Heart left ventricle (tissue), 16 donors: ENCODE measurements at regions not wholly inside any gene's neighbourhood (a gene's known extent, or its start where the extent isn't known, plus 50 kb on each side); places are given as distances from the start of the nearest gene placed in this dataset.
A peak's percentile ranks its signal among the peaks of the same experiment; 100 is the strongest.

Source experiments
- ATAC-seq, 4 donors: fragments of 200-7000 bp; cut with Tn5 transposase; one replicate each; pipeline ENCODE4 v1.9.1; 2020 to 2022; ENCODE audit warnings: moderate library complexity in 4 of 4, mild to moderate bottlenecking in 3 of 4, moderate number of reproducible peaks in 1 of 4
- DNase-seq, 5 donors: peaks; one replicate each; pipeline ENCODE4 v3.0.0-alpha.2; 2020
- H3K27ac ChIP-seq, 12 donors: fragments of 200-600 bp; sonication (generic) in 4 of 12; one replicate each; pipeline versions ENCODE4 v1.5.0 to v1.8.0; 2016 to 2022; ENCODE audit warnings: mild to moderate bottlenecking in 2 of 12
- H3K27me3 ChIP-seq, 9 donors: fragments of 200-600 bp; sonication (generic) in 2 of 9; one replicate each; pipeline versions ENCODE4 v1.5.1 to v1.8.0; 2016 to 2022; ENCODE audit warnings: mild to moderate bottlenecking in 3 of 9
- H3K36me3 ChIP-seq, 9 donors: fragments of 200-600 bp; sonication (generic) in 2 of 9; one replicate each; pipeline versions ENCODE4 v1.5.0 to v1.8.0; 2018 to 2022; ENCODE audit warnings: mild to moderate bottlenecking in 2 of 9
- H3K4me1 ChIP-seq, 12 donors: fragments of 200-600 bp; sonication (generic) in 4 of 12; one replicate each; pipeline versions ENCODE4 v1.5.0 to v1.8.0; 2016 to 2022; ENCODE audit warnings: mild to moderate bottlenecking in 3 of 12
- H3K4me3 ChIP-seq, 12 donors: fragments of 200-600 bp; sonication (generic) in 4 of 12; one replicate each; pipeline versions ENCODE4 v1.5.0 to v1.8.0; 2017 to 2022; ENCODE audit warnings: mild to moderate bottlenecking in 9 of 12, moderate library complexity in 4 of 12
- H3K9me3 ChIP-seq, 12 donors: fragments of 200-600 bp; sonication (generic) in 4 of 12; one replicate each; pipeline versions ENCODE4 v1.5.0 to v1.8.0; 2016 to 2022; ENCODE audit warnings: mild to moderate bottlenecking in 1 of 12
- POLR2A ChIP-seq, 2 donors: fragments of 450-650 bp; IDR thresholded peaks; one replicate each; pipeline ENCODE4 v1.6.1; 2017; ENCODE audit warnings: antibody characterized with exemption in 2 of 2, mild to moderate bottlenecking in 2 of 2, moderate library complexity in 2 of 2
- WGBS, 4 donors: extraction: QIAGEN DNeasy Blood & Tissue Kit in 2 of 4; methylation state at CpG; one replicate each; pipeline versions ENCODE4 v1.1.5 to v1.1.7; 2013 to 2018; 5-methylcytosine and 5-hydroxymethylcytosine counted together
- intact Hi-C, 10 donors: fragments of 100-400 bp; cut with DNase I; formaldehyde crosslinking; loops; one replicate each; pipeline versions ENCODE4 v1.11.1 to v1.14.2; 2022
- TF ChIP-seq, protein P1 (sequence below), 12 donors: fragments of 200-600 bp; sonication (generic) in 4 of 12; IDR thresholded peaks; one replicate each; pipeline versions ENCODE4 v1.5.0 to v1.8.0; 2018 to 2022; ENCODE audit warnings: antibody characterized with exemption in 12 of 12, mild to moderate bottlenecking in 5 of 12
- donor health status: ischemic (EF 13 %, LVEDD 7.1; RV severe dilation, severe dysfunction).
- donor health status: healthy with polysubstance abuse.
- donor health status: DM: no; HTN: yes; CAD: no.
- donor health status: DM: no; HTN: no; CAD: no.
- donor health status: ischemic (EF 25% LVEDD 6.9; RV normal size, moderate dysfunction).
- donor health status: ischemic (EF 25% LVEDD 5.7; RV mildly dilated, moderate dysfunction).
- donor health status: healthy.
- donor health status: DM: yes; HTN: yes; CAD: no.
- donor health status: ischemic (EF 35%, LVEDD 5.7; RV mildly dilated, moderate dysfunction).
- donor health status: nonischemic (EF 11% LVEDD 7.7; RV severe dilation, severe dysfunction).
- donor health status: DM: yes; HTN: yes; CAD: no.
- donor health status: PGD.
- donor health status: ischemic (EF 29% LVEDD 5.4; RV normal size, mild dysfunction).
- donor health status: nonischemic (EF 23%, LVEDD 6.1; RV moderate dilation, normal function).

DNA sequence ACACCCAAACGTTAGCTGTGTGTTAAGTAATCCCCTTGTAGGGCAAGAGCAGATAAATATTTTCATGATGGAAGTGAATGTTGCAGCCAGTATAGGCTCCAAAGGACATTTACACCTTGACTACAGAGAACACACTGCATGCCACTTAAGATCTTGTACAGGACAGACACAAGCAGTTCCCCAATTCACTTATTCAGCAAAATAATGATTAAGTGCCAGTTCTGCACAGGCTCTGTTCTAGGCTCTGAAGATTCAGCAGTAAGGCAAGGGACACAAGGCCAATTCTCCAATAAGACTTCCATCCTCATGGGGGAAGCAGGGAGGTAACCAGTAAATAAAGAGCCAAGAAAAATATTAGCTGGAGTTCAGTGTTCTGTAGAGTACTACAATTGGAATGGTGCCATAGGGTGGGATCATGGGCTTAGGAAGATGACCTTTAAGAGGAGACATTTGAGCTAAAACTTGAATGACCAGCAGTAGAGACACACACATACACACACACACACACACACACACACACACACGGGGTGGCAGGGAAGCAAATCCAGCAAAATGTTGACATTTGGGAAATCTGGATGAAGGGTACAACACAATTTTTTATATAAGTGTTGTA, 199.9 kb upstream of the JUN start:
- no peak overlapping the region for H3K4me3 ChIP-seq
- no peak for DNase-seq
- WGBS, 4 donors = 30 to 46% (median 37%) methylated on average over 2 of the region's 2 CpGs
- intact Hi-C loops = loop anchor here in 1 of 10 donors (5.0 to 10.0 kb wide), 3 partner anchors 81 to 311 kb away; partner anchors contain the start of gene FGGY
- H3K36me3 ChIP-seq = no peaks in the 10 kb centered on the region
- H3K9me3 ChIP-seq = no peaks in the 10 kb centered on the region
- peak; percentile 5 to 74 (median 36) for ATAC-seq
- H3K27ac ChIP-seq = peak overlapping the region in 8 of 12 donors; percentile 2 to 69 (median 48)
- peaks cover 0 to 45% (median 22%) of the 10 kb centered on the region in 12 donors for H3K4me1 ChIP-seq
- no peak for TF ChIP-seq POLR2A (IDR thresholded peaks at IDR 0.05)
- TF ChIP-seq, protein P1, sequence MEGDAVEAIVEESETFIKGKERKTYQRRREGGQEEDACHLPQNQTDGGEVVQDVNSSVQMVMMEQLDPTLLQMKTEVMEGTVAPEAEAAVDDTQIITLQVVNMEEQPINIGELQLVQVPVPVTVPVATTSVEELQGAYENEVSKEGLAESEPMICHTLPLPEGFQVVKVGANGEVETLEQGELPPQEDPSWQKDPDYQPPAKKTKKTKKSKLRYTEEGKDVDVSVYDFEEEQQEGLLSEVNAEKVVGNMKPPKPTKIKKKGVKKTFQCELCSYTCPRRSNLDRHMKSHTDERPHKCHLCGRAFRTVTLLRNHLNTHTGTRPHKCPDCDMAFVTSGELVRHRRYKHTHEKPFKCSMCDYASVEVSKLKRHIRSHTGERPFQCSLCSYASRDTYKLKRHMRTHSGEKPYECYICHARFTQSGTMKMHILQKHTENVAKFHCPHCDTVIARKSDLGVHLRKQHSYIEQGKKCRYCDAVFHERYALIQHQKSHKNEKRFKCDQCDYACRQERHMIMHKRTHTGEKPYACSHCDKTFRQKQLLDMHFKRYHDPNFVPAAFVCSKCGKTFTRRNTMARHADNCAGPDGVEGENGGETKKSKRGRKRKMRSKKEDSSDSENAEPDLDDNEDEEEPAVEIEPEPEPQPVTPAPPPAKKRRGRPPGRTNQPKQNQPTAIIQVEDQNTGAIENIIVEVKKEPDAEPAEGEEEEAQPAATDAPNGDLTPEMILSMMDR (IDR thresholded peaks at IDR 0.05) = peak in 1 of 12 donors; percentile 6
- no peaks in the 10 kb centered on the region for H3K27me3 ChIP-seq

- WGBS, 4 donors = 52 to 66% (median 60%) methylated on average over 4 of the region's 4 CpGs
- intact Hi-C loops = loop anchor here in 1 of 10 donors (10.0 kb wide), 1 partner anchor 308 kb away; the partner anchor contains the start of gene FGGY
- Histone ChIP-seq H3K27ac (no peak overlapping the region), H3K4me3 (no peak overlapping the region), H3K9me3 (no peaks in the 10 kb centered on the region), H3K36me3 (no peaks in the 10 kb centered on the region), H3K4me1 (peaks cover 0 to 38% (median 20%) of the 10 kb centered on the region in 12 donors), H3K27me3 (no peaks in the 10 kb centered on the region)
- no peak for TF ChIP-seq POLR2A (IDR thresholded peaks at IDR 0.05)
- TF ChIP-seq, protein P1 (IDR thresholded peaks at IDR 0.05) = no peak
- DNase-seq = no peak
- ATAC-seq = no peak
Observed at GRCh38 chr1:58986996-58987767, 203.3 kb upstream of the JUN start.

DNA sequence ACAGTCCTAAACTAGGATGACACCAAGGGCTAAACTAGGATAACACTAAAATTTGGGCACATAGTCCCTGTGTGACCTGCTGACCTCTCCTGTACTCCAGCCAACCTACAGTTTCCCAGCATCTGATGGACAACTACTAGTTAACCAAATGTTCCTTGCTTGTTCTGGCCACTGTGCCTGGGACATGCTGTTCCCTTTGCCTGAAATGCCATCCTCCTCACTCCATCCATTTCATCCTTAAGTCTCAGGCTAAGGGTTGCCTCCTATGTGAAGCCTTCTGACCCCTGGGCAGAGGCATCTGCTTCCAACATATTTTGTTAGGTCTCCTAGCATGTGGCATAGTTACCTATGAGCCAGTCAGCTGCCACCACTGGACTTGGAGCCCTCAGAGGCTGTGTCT, 204.9 kb upstream of the JUN start:
- Histone ChIP-seq H3K27ac (no peak overlapping the region), H3K4me1 (peaks cover 0 to 22% (median 4%) of the 10 kb centered on the region in 12 donors), H3K36me3 (no peaks in the 10 kb centered on the region), H3K4me3 (no peak overlapping the region), H3K9me3 (no peaks in the 10 kb centered on the region), H3K27me3 (no peaks in the 10 kb centered on the region)
- intact Hi-C loops = loop anchor here in 1 of 10 donors (10.0 kb wide), 1 partner anchor 306 kb away; the partner anchor contains the start of gene FGGY
- TF ChIP-seq, protein P1 (IDR thresholded peaks at IDR 0.05) = no peak
- TF ChIP-seq POLR2A (IDR thresholded peaks at IDR 0.05) = no peak
- DNase-seq = no peak
- no peak for ATAC-seq

DNA sequence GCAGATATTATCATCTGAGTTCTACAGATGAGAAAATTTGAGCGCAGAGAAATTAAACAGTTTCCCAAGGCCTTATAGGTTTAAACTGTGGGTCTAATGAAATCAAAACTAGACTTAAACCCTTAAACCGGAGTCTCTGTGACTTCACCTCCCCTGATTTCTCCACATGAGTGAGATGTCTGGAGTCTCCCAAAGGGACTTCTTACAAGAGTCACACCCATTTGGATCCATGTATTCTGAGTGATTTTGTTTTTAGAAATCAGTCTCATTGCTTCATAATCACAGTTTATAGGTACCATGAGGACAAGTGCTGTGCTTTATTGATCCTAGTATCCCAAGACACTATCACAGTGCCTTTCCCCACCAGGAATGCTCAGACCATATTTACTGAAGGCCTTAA, 206.0 kb upstream of the JUN start:
- no peak overlapping the region for H3K4me3 ChIP-seq

More for the DNA sequence above, 206.0 kb upstream of the JUN start:
- H3K27me3 ChIP-seq = no peaks in the 10 kb centered on the region
- no peak overlapping the region for H3K27ac ChIP-seq
- 88 to 97% (median 95%) methylated on average over 2 of the region's 2 CpGs for WGBS, 4 donors
- ATAC-seq = no peak
- H3K36me3 ChIP-seq = no peaks in the 10 kb centered on the region
- no peaks in the 10 kb centered on the region for H3K9me3 ChIP-seq
- intact Hi-C loops = loop anchor here in 1 of 10 donors (10.0 kb wide), 1 partner anchor 305 kb away; the partner anchor contains the start of gene FGGY
- TF ChIP-seq, protein P1 (IDR thresholded peaks at IDR 0.05) = no peak
- no peak for TF ChIP-seq POLR2A (IDR thresholded peaks at IDR 0.05)
- no peak for DNase-seq
- H3K4me1 ChIP-seq = peaks cover 0 to 21% (median 3%) of the 10 kb centered on the region in 12 donors
